LoVo (cell line): ENCODE measurements at regions not wholly inside any gene's neighbourhood (a gene's known extent, or its start where the extent isn't known, plus 50 kb on each side); places are given as distances from the start of the nearest gene placed in this dataset.
"Not testable (repeated sequence)": the region's sequence is repeated elsewhere in the genome, so short reads cannot be mapped to it uniquely, and the experiment has no call there.

ENCODE experiments used
- DNase-seq: peaks from one replicate; pipeline ENCODE4 v3.0.0-alpha.2; 2016; ENCODE audit warnings: low spot score

DNA sequence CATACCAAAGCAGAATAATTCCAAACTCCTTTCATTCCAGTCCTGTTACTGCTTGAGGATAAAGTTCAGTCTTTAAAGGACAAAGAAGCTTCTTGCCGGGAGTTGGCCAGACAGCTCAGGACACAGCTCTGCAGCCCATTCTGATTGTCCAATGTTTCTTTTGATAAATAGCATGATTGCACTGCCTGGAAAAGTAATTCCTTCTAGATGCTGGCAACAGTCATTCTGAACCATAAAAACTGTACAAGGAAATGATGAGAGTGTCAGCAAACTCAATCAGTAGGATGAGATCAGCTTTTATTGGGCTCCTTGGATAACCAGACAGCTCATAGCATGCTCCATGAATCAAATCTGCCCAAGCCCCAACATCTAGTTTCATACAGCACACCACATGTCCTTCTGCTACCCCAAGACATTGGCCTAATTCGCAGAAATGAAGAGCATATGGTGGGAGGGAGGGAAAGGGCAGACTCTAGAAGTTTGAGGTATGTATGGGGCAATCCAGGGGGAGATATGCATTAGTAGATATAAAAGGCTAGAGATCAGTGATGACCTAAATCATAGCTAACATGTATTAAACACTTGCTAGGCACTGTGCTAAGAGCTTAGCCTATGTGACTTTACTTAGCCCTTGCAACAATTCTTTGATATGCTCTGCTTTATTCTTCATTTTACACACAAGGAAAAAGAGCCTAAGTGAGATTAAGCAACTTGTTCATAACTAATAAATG is 219.9 kb upstream of the NREP start:
- DNase-seq: no peak

- DNase-seq: no peak
Observed at GRCh38 chr5:111975133-111975532, 218.1 kb upstream of the NREP start.

DNA sequence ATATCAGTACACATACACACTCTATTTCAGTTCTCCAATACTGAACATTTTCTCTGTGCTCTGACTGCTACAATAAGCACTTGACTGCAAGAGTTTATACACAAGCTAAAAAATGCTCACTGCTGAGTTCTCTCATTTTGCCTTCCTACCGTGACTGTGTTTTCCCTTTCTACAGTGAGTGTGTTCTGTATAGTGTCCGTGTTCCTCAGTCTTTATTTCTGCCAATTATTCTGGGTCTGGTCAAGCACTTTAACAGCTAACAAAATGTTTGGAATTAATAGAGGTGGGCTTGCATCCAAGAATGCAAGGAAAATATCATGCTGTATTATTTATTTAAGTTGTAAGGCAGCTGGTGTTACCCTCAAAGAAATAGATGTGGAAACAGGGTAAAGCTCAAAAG is 217.0 kb upstream of the NREP start:
- no peak for DNase-seq

- DNase-seq: no peak
Observed at GRCh38 chr5:111972548-111972947, 215.6 kb upstream of the NREP start.

DNA sequence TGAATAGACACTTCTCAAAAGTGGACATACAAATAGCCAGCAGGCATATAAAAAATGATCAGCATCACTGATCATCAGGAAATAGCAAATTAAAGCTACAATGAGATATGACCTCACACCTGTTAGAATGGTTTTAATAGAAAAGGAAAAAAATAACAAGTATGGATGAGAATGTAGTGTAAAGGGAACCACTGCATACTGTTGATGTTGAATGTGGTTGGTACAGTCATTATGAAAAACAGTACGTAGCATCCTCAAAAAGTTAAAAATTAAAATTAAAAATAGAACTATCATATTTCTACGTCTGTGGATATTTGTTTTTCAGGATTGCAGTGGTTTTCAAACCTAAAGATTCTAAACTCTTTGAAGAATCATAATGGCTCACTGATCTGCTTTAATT is 215.1 kb upstream of the NREP start:
- no peak for DNase-seq

DNA sequence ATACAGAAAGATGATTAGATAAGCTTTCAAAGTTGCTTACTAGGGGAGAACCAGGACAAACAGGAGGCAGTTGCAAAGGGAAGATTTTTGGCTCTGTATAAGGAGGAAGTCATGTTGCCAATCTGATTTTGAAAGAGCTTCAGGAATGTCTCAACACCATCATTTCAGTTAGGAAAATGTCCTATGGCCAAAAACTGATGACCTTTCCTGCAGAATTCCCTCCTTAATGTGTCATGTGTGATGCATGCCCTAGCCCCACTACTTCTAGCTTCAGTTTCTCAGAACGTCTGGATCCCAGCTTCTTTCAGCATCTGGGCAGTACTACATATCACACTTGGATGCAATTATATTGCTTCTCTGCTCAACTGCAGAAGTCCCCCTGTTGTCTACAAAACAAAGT is 211.5 kb upstream of the NREP start:
- DNase-seq: no peak

DNA sequence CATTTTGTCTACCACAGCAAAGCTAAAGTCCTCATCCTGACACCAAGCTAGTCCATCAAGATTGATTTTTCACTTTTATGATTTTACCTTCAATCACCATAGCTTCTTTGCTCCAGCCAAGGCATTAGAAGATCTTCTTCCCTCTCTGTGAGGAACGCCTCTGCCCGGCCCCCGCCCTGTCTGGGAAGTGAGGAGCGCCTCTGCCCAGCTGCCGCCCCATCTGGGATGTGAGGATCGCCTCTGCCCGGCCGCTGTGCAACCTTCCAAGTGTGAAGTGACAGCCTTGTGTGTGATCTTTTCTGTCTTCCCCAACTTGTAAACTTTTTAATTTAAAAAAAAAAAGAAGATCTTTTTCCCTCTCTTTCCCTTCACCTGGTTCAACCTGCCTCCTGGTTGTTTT is 210.5 kb upstream of the NREP start:
- no peak for DNase-seq

DNA sequence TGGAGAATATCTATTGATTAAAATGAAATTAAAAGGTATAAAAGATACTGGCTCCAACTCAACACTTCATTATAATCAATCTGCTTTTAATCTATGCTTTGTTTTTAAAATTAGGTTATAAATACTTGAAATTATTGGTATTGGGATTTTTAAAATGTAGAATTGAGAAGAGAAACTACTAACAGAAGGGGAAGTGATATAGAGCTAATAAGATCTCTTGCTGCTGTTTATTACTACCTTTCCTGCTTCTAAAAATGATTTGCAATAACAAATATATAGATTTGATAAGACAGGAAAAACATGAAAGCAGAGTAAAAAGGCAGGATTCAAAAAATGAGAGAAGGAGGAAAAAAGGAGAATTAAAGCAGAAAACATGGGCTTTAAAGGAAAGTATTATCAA is 209.3 kb upstream of the NREP start:
- DNase-seq: no peak

- no peak for DNase-seq
Observed at GRCh38 chr5:111963555-111963954, 206.6 kb upstream of the NREP start.

GRCh38 chr5:111962906-111963305 is 205.9 kb upstream of the NREP start:
- DNase-seq: no peak

GRCh38 chr5:111961862-111962261 is 204.9 kb upstream of the NREP start:
- DNase-seq: no peak

GRCh38 chr5:111960476-111961215 is 203.7 kb upstream of the NREP start:
- DNase-seq: no peak

- no peak for DNase-seq
Observed at GRCh38 chr5:111958851-111959250, 201.9 kb upstream of the NREP start.

DNA sequence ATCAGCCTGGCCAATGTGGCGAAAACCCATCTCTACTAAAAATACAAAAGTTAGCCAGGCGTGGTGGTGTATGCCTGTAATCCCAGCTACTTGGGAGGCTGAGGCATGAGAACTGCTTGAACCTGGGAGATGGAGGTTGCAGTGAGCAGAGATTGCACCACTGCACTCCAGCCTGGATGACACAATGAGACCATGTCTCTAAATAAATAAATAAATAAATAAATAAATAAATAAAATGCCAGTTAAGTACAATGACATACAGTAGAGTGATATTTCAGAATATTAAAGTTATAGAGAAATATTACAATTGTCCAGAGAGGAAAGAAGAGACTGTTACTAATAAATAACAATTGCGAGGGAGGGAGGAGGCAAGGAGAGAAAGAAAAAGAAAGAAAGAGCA is 199.8 kb upstream of the NREP start:
- not testable (repeated sequence) for DNase-seq

- DNase-seq: no peak
Observed at GRCh38 chr5:111954516-111955395, 197.8 kb upstream of the NREP start.

- no peak for DNase-seq
Observed at GRCh38 chr5:111953351-111954127, 196.5 kb upstream of the NREP start.

- no peak for DNase-seq
Observed at GRCh38 chr5:111952555-111952954, 195.6 kb upstream of the NREP start.

GRCh38 chr5:111950660-111951059 is 193.7 kb upstream of the NREP start:
- no peak for DNase-seq

DNA sequence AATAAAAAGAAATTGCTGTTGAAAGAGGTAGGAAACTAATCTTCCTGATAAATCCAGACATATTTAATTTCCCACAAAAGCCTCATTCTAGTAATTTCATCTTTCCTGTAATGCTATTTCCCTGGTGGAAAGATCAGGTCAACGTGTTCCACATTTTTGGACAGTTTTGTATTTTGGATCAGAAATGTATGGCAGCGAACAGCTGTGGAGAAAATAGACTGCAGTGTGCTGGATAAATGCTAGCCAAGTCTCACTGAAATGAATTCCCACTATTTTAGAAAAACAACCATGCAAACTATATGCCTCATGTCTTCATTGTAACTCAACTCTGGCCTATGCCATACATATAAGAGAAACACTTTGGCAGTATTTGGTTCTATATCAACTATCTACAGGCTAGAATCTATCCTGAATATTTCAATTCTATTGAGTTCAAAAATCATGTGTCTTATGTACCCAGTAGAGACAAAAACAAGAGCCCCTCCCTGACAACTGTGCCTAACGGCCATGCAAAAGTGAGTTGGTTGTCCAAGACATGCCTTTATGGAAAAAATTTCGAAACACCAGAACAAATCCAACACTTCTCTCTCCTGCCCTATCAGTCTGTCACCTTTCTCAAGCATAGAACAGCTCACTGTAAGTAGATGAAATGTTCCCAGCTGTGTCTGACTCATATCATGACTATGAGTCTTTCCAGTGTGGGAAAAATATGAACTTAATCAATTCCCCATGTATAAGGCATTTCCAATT is 191.3 kb upstream of the NREP start:
- no peak for DNase-seq

DNA sequence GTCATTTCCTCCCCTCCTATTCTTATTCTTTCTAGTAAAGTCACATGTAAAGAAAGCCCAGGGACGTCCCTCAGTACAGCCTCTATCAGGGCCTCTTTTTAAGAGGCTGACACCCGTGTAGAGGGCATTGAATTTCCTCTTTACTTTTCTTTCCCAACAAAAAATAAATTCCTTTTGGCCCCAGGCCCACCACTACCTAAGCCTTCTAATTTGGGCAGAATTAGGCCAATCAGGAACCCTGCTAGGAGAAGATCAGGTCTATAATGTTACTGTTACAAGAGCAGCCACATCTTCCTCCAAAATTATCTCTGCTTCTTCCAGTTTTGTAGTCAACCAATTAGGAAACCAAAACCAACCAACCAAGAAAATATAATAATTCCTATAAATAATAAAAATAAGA is 189.6 kb upstream of the NREP start:
- DNase-seq: no peak

- DNase-seq: no peak
Observed at GRCh38 chr5:111945535-111945934, 188.5 kb upstream of the NREP start.
